ENCODE measurements at regions not wholly inside any gene's neighbourhood (a gene's known extent, or its start where the extent isn't known, plus 50 kb on each side); places are given as distances from the start of the nearest gene placed in this dataset.

DNA sequence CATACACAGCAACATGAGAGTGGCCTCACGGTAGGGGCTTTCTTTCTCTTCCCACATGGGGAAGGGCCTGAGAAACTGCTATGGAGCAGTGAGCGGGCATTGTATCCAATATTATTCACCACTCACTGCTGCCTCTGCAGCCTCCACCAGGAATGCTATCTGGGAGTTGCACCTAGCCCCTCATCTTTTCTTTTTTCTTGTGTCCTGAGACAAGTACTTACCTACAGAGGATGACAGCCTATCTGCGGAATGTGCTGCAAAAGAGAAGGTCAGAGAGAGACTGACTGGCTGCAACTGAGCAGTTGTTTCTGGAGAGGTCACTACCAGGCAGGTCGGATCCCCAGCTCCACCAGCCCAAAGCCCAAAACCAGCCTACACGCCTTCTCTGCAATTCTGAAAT is 52.1 kb upstream of the HTATIP2 start:
- ATAC-seq (no peak), DNase-seq (no peak)
- no peaks in the 10 kb centered on the region for H3K4me1 ChIP-seq
- no peaks in the 10 kb centered on the region for H3K27me3 ChIP-seq
- H3K4me3 ChIP-seq = no peak overlapping the region
- H3K36me3 ChIP-seq = no peaks in the 10 kb centered on the region
- no peaks in the 10 kb centered on the region for H3K9me3 ChIP-seq
- in situ Hi-C loops (cut with MboI; ENCODE audit: low sequenced_read_pairs in 4 of 4) (no loop called here), intact Hi-C loops (cut with DNase I; ENCODE audit: low total_unique reads) (no loop called here)
- TF ChIP-seq POLR2A (IDR thresholded peaks at IDR 0.05) (no peak), CTCF (IDR thresholded peaks at IDR 0.05 in 4 of 5, conservative IDR thresholded peaks at IDR 0.05 in 1 of 5) (no peak)
- H3K27ac ChIP-seq = no peak overlapping the region

DNA sequence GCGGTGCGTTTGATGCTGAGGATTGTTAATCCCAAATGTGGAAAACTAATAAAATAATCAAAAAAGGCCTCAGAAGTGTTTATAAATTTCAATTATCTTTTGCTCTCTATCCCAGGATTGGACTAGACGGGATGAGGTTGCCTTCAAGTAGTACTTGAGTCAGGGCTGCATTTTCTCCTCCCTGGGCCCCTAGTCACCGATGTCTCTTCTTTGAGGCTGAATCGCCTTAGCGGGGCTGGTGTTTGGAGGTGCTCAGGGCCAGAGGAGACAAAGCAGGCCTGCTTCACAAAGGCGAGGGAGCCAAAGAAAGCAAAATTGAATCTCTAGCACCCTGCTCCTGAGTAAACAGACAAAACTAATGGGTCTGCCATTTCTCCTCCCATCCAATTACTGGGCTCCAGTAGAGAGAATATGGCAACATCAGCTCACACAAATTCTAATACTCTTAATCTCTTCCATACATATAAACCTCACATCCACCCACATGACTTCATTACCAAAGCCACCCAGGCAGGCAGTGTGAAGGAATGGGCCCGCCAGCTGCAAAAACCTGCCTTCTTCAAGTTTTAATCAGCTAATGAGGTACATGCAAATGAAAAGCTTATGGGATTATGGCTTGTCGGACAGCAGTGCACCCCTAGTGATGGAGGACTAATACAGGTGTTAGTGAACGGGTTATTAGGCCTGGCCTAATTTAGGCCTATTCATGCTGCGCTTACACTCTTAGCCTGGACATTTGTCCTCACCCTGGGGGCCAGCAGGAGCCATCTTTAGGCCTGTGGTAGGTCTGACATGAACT is 52.7 kb upstream of the HTATIP2 start:
- in situ Hi-C loops (cut with MboI; ENCODE audit: low sequenced_read_pairs in 4 of 4) (no loop called here), intact Hi-C loops (cut with DNase I; ENCODE audit: low total_unique reads) (no loop called here)
- Histone ChIP-seq H3K27me3 (no peaks in the 10 kb centered on the region), H3K9me3 (no peaks in the 10 kb centered on the region), H3K27ac (no peak overlapping the region), H3K4me1 (no peaks in the 10 kb centered on the region), H3K4me3 (no peak overlapping the region), H3K36me3 (no peaks in the 10 kb centered on the region)
- DNase-seq (no peak), ATAC-seq (no peak)
- TF ChIP-seq POLR2A (IDR thresholded peaks at IDR 0.05) (no peak), CTCF (IDR thresholded peaks at IDR 0.05 in 4 of 5, conservative IDR thresholded peaks at IDR 0.05 in 1 of 5) (no peak)

GRCh38 chr11:20310137-20310536 is 53.4 kb upstream of the HTATIP2 start:
- H3K27me3 ChIP-seq = no peaks in the 10 kb centered on the region
- TF ChIP-seq POLR2A (IDR thresholded peaks at IDR 0.05) = no peak
- TF ChIP-seq CTCF (IDR thresholded peaks at IDR 0.05 in 4 of 5, conservative IDR thresholded peaks at IDR 0.05 in 1 of 5) = no peak
- no peaks in the 10 kb centered on the region for H3K36me3 ChIP-seq
- in situ Hi-C loops (cut with MboI; ENCODE audit: low sequenced_read_pairs in 4 of 4) (no loop called here), intact Hi-C loops (cut with DNase I; ENCODE audit: low total_unique reads) (no loop called here)
- ATAC-seq (no peak), DNase-seq (no peak)
- no peaks in the 10 kb centered on the region for H3K4me1 ChIP-seq
- H3K27ac ChIP-seq = no peak overlapping the region
- H3K9me3 ChIP-seq = no peaks in the 10 kb centered on the region
- no peak overlapping the region for H3K4me3 ChIP-seq

- in situ Hi-C loops (cut with MboI; ENCODE audit: low sequenced_read_pairs in 4 of 4) (no loop called here), intact Hi-C loops (cut with DNase I; ENCODE audit: low total_unique reads) (no loop called here)
These were observed 54.1 kb upstream of the HTATIP2 start for GRCh38 chr11:20309231-20310025.

GRCh38 chr11:20308601-20309000 is 54.9 kb upstream of the HTATIP2 start:
- no peaks in the 10 kb centered on the region for H3K4me1 ChIP-seq
- no peaks in the 10 kb centered on the region for H3K27me3 ChIP-seq
- TF ChIP-seq CTCF (IDR thresholded peaks at IDR 0.05 in 4 of 5, conservative IDR thresholded peaks at IDR 0.05 in 1 of 5) (no peak), POLR2A (IDR thresholded peaks at IDR 0.05) (no peak)
- ATAC-seq (no peak), DNase-seq (no peak)
- no peak overlapping the region for H3K27ac ChIP-seq
- H3K36me3 ChIP-seq = no peaks in the 10 kb centered on the region
- intact Hi-C loops (cut with DNase I; ENCODE audit: low total_unique reads) = no loop called here
- H3K4me3 ChIP-seq = no peak overlapping the region
- H3K9me3 ChIP-seq = no peaks in the 10 kb centered on the region
- in situ Hi-C loops (cut with MboI; ENCODE audit: low sequenced_read_pairs in 4 of 4) = no loop called here

More at GRCh38 chr11:20309231-20310025, 54.1 kb upstream of the HTATIP2 start:
- Histone ChIP-seq H3K4me3 (no peak overlapping the region), H3K36me3 (no peaks in the 10 kb centered on the region), H3K27me3 (no peaks in the 10 kb centered on the region), H3K27ac (no peak overlapping the region), H3K4me1 (no peaks in the 10 kb centered on the region), H3K9me3 (no peaks in the 10 kb centered on the region)
- ATAC-seq = no peak
- DNase-seq = no peak
- TF ChIP-seq POLR2A (IDR thresholded peaks at IDR 0.05) = no peak

Measured in gastrocnemius medialis (tissue), 4 donors.